H1 (cell line): ENCODE measurements at regions not wholly inside any gene's neighbourhood (a gene's known extent, or its start where the extent isn't known, plus 50 kb on each side); places are given as distances from the start of the nearest gene placed in this dataset.

Experiments used
- SRF ChIP-seq: IDR thresholded peaks from 2 replicates; pipeline ENCODE4 v1.6.1; 2011; ENCODE audit warnings: mild to moderate bottlenecking, low read depth, low read length, moderate library complexity
- ZNF274 ChIP-seq: IDR thresholded peaks from 2 replicates; pipeline ENCODE4 v1.7.0; 2012; ENCODE audit warnings: low read length, borderline replicate concordance; ENCODE audit errors: extremely low read depth
- TF ChIP-seq, protein P1 (sequence below): fragments of 300-600 bp; sonication (generic); IDR thresholded peaks from 2 replicates; pipeline ENCODE4 v1.7.1; 2012; ENCODE audit warnings: low read length, moderate library complexity, mild to moderate bottlenecking, inconsistent platforms; ENCODE audit not compliant: insufficient replicate concordance

GRCh38 chr5:175045820-175046219, 321.4 kb downstream of the MSX2 start (continued):
- TF ChIP-seq SRF (no peak), ZNF274 (no peak)
- TF ChIP-seq, protein P1, sequence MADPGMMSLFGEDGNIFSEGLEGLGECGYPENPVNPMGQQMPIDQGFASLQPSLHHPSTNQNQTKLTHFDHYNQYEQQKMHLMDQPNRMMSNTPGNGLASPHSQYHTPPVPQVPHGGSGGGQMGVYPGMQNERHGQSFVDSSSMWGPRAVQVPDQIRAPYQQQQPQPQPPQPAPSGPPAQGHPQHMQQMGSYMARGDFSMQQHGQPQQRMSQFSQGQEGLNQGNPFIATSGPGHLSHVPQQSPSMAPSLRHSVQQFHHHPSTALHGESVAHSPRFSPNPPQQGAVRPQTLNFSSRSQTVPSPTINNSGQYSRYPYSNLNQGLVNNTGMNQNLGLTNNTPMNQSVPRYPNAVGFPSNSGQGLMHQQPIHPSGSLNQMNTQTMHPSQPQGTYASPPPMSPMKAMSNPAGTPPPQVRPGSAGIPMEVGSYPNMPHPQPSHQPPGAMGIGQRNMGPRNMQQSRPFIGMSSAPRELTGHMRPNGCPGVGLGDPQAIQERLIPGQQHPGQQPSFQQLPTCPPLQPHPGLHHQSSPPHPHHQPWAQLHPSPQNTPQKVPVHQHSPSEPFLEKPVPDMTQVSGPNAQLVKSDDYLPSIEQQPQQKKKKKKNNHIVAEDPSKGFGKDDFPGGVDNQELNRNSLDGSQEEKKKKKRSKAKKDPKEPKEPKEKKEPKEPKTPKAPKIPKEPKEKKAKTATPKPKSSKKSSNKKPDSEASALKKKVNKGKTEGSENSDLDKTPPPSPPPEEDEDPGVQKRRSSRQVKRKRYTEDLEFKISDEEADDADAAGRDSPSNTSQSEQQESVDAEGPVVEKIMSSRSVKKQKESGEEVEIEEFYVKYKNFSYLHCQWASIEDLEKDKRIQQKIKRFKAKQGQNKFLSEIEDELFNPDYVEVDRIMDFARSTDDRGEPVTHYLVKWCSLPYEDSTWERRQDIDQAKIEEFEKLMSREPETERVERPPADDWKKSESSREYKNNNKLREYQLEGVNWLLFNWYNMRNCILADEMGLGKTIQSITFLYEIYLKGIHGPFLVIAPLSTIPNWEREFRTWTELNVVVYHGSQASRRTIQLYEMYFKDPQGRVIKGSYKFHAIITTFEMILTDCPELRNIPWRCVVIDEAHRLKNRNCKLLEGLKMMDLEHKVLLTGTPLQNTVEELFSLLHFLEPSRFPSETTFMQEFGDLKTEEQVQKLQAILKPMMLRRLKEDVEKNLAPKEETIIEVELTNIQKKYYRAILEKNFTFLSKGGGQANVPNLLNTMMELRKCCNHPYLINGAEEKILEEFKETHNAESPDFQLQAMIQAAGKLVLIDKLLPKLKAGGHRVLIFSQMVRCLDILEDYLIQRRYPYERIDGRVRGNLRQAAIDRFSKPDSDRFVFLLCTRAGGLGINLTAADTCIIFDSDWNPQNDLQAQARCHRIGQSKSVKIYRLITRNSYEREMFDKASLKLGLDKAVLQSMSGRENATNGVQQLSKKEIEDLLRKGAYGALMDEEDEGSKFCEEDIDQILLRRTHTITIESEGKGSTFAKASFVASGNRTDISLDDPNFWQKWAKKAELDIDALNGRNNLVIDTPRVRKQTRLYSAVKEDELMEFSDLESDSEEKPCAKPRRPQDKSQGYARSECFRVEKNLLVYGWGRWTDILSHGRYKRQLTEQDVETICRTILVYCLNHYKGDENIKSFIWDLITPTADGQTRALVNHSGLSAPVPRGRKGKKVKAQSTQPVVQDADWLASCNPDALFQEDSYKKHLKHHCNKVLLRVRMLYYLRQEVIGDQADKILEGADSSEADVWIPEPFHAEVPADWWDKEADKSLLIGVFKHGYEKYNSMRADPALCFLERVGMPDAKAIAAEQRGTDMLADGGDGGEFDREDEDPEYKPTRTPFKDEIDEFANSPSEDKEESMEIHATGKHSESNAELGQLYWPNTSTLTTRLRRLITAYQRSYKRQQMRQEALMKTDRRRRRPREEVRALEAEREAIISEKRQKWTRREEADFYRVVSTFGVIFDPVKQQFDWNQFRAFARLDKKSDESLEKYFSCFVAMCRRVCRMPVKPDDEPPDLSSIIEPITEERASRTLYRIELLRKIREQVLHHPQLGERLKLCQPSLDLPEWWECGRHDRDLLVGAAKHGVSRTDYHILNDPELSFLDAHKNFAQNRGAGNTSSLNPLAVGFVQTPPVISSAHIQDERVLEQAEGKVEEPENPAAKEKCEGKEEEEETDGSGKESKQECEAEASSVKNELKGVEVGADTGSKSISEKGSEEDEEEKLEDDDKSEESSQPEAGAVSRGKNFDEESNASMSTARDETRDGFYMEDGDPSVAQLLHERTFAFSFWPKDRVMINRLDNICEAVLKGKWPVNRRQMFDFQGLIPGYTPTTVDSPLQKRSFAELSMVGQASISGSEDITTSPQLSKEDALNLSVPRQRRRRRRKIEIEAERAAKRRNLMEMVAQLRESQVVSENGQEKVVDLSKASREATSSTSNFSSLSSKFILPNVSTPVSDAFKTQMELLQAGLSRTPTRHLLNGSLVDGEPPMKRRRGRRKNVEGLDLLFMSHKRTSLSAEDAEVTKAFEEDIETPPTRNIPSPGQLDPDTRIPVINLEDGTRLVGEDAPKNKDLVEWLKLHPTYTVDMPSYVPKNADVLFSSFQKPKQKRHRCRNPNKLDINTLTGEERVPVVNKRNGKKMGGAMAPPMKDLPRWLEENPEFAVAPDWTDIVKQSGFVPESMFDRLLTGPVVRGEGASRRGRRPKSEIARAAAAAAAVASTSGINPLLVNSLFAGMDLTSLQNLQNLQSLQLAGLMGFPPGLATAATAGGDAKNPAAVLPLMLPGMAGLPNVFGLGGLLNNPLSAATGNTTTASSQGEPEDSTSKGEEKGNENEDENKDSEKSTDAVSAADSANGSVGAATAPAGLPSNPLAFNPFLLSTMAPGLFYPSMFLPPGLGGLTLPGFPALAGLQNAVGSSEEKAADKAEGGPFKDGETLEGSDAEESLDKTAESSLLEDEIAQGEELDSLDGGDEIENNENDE = no peak
- TF ChIP-seq, all 59 proteins: peak for 0
